HepG2 (cell line): ENCODE measurements at regions not wholly inside any gene's neighbourhood (a gene's known extent, or its start where the extent isn't known, plus 50 kb on each side); places are given as distances from the start of the nearest gene placed in this dataset.

Experiments
- DR1 ChIP-seq: sonication (generic); formaldehyde crosslinking; IDR thresholded peaks from 2 replicates; pipeline ENCODE4 v1.8.0; 2021; ENCODE audit warnings: mild to moderate bottlenecking, missing genetic modification reagents, inconsistent platforms
- FOSL2 ChIP-seq: sonication (generic); formaldehyde crosslinking; IDR thresholded peaks from 2 replicates; pipeline ENCODE4 v1.4.0; 2020; ENCODE audit warnings: missing genetic modification reagents
- GABPB1 ChIP-seq: IDR thresholded peaks from 2 replicates; pipeline ENCODE4 v1.6.1; 2016; ENCODE audit warnings: mild to moderate bottlenecking, missing genetic modification reagents, moderate library complexity, missing compliant biosample characterization
- HMG20B ChIP-seq: conservative IDR thresholded peaks from 2 replicates; pipeline ENCODE4 v1.6.1; 2016; ENCODE audit warnings: missing genetic modification reagents, missing compliant biosample characterization
- KDM3A ChIP-seq: IDR thresholded peaks from 2 replicates; pipeline ENCODE4 v1.6.1; 2018; ENCODE audit warnings: low read depth, missing compliant biosample characterization
- SP4 ChIP-seq: sonication (generic); formaldehyde crosslinking; IDR thresholded peaks from 2 replicates; pipeline ENCODE4 v1.8.1; 2023; ENCODE audit warnings: mild to moderate bottlenecking, missing genetic modification reagents
- TBX2 ChIP-seq: sonication (generic); formaldehyde crosslinking; IDR thresholded peaks from 2 replicates; pipeline ENCODE4 v1.5.0; 2020; ENCODE audit warnings: missing genetic modification reagents, mild to moderate bottlenecking, borderline replicate concordance
- THAP7 ChIP-seq: sonication (generic); formaldehyde crosslinking; IDR thresholded peaks from 2 replicates; pipeline ENCODE4 v1.8.1; 2023; ENCODE audit warnings: mild to moderate bottlenecking, missing genetic modification reagents
- ZBTB7A ChIP-seq: sonication (generic); formaldehyde crosslinking; IDR thresholded peaks from 2 replicates; pipeline ENCODE4 v1.8.0; 2022; ENCODE audit warnings: mild to moderate bottlenecking, missing genetic modification reagents
- ZFP91 ChIP-seq: sonication (generic); formaldehyde crosslinking; IDR thresholded peaks from 2 replicates; pipeline ENCODE4 v1.9.0; 2022; ENCODE audit warnings: missing genetic modification reagents, mild to moderate bottlenecking, borderline replicate concordance
- ZNF230 ChIP-seq: sonication (generic); formaldehyde crosslinking; IDR thresholded peaks from 2 replicates; pipeline ENCODE4 v1.4.0; 2020; ENCODE audit warnings: mild to moderate bottlenecking, missing genetic modification reagents
- ZNF317 ChIP-seq: sonication (generic); formaldehyde crosslinking; IDR thresholded peaks from 2 replicates; pipeline ENCODE4 v1.5.0; 2020; ENCODE audit warnings: mild to moderate bottlenecking, missing genetic modification reagents
- ZNF784 ChIP-seq: sonication (generic); formaldehyde crosslinking; IDR thresholded peaks from 2 replicates; pipeline ENCODE4 v1.5.1; 2020; ENCODE audit warnings: missing genetic modification reagents, mild to moderate bottlenecking, borderline replicate concordance
- ZNF792 ChIP-seq: IDR thresholded peaks from 2 replicates; pipeline ENCODE4 v1.6.1; 2016
- TF ChIP-seq, protein P1 (sequence below): sonication (generic); formaldehyde crosslinking; IDR thresholded peaks from 2 replicates; pipeline ENCODE4 v1.4.0; 2020; ENCODE audit warnings: missing genetic modification reagents
- TF ChIP-seq, protein P2 (sequence below): sonication (generic); formaldehyde crosslinking; IDR thresholded peaks from 2 replicates; pipeline ENCODE4 v1.4.0; 2020; ENCODE audit warnings: missing genetic modification reagents
- TF ChIP-seq, protein P3 (sequence below): sonication (generic); formaldehyde crosslinking; IDR thresholded peaks from 2 replicates; pipeline ENCODE4 v1.4.0; 2020; ENCODE audit warnings: missing genetic modification reagents

DNA sequence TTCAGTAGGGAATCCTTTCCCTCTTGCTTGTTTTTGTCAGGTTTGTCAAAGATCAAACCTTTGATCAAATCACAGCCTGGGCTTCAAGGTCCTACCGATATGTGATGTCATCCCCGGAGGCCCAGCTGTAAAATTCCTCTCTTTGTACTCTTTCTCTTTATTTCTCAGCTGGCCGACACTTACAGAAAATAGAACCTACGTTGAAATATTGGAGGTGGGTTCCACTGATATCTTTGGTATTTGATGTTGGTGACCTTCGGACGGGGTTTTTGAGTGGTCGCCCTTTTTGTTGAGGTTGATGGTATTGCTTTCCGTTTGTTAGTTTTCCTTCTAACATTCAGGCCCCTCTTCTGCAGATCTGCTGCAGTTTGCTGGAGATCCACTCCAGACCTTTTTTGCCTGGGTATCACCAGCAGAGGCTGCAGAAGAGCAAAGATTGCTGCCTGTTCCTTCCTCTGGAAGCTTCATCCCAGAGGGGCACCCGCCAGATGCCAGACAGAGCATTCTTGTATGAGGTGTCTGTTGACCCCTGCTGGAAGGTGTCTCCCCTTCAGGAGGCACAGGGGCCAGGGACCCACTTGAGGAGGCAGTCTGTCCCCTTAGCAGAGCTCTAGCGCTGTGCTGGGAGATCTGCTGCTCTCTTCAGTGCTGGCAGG is 316.3 kb downstream of the MAN2A1 start (continued):
- TF ChIP-seq, protein P1, sequence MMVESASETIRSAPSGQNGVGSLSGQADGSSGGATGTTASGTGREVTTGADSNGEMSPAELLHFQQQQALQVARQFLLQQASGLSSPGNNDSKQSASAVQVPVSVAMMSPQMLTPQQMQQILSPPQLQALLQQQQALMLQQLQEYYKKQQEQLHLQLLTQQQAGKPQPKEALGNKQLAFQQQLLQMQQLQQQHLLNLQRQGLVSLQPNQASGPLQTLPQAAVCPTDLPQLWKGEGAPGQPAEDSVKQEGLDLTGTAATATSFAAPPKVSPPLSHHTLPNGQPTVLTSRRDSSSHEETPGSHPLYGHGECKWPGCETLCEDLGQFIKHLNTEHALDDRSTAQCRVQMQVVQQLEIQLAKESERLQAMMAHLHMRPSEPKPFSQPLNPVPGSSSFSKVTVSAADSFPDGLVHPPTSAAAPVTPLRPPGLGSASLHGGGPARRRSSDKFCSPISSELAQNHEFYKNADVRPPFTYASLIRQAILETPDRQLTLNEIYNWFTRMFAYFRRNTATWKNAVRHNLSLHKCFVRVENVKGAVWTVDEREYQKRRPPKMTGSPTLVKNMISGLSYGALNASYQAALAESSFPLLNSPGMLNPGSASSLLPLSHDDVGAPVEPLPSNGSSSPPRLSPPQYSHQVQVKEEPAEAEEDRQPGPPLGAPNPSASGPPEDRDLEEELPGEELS (CRISPR knock-in tag): 0 out of 2 replicates have a peak, but pooled peaks have one; percentile 15
- TF ChIP-seq ZNF230 (CRISPR knock-in tag): 0 out of 2 replicates have a peak, but pooled peaks have one; percentile 50
- TF ChIP-seq ZNF784 (CRISPR knock-in tag): peak; percentile 56; the same call in 1 of the 2 replicates
- TF ChIP-seq, protein P2, sequence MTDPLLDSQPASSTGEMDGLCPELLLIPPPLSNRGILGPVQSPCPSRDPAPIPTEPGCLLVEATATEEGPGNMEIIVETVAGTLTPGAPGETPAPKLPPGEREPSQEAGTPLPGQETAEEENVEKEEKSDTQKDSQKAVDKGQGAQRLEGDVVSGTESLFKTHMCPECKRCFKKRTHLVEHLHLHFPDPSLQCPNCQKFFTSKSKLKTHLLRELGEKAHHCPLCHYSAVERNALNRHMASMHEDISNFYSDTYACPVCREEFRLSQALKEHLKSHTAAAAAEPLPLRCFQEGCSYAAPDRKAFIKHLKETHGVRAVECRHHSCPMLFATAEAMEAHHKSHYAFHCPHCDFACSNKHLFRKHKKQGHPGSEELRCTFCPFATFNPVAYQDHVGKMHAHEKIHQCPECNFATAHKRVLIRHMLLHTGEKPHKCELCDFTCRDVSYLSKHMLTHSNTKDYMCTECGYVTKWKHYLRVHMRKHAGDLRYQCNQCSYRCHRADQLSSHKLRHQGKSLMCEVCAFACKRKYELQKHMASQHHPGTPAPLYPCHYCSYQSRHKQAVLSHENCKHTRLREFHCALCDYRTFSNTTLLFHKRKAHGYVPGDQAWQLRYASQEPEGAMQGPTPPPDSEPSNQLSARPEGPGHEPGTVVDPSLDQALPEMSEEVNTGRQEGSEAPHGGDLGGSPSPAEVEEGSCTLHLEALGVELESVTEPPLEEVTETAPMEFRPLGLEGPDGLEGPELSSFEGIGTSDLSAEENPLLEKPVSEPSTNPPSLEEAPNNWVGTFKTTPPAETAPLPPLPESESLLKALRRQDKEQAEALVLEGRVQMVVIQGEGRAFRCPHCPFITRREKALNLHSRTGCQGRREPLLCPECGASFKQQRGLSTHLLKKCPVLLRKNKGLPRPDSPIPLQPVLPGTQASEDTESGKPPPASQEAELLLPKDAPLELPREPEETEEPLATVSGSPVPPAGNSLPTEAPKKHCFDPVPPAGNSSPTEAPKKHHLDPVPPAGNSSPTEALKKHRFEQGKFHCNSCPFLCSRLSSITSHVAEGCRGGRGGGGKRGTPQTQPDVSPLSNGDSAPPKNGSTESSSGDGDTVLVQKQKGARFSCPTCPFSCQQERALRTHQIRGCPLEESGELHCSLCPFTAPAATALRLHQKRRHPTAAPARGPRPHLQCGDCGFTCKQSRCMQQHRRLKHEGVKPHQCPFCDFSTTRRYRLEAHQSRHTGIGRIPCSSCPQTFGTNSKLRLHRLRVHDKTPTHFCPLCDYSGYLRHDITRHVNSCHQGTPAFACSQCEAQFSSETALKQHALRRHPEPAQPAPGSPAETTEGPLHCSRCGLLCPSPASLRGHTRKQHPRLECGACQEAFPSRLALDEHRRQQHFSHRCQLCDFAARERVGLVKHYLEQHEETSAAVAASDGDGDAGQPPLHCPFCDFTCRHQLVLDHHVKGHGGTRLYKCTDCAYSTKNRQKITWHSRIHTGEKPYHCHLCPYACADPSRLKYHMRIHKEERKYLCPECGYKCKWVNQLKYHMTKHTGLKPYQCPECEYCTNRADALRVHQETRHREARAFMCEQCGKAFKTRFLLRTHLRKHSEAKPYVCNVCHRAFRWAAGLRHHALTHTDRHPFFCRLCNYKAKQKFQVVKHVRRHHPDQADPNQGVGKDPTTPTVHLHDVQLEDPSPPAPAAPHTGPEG (CRISPR knock-in tag): peak; percentile 38; the same call in 1 of the 2 replicates
- TF ChIP-seq, protein P3, sequence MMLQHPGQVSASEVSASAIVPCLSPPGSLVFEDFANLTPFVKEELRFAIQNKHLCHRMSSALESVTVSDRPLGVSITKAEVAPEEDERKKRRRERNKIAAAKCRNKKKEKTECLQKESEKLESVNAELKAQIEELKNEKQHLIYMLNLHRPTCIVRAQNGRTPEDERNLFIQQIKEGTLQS: peak; percentile 68
- TF ChIP-seq THAP7: 0 out of 2 replicates have a peak, but pooled peaks have one; percentile 20
- 0 out of 2 replicates have a peak, but pooled peaks have one; percentile 34 for TF ChIP-seq ZNF317 (CRISPR knock-in tag)
- TF ChIP-seq DR1: peak; percentile 49; the same call in 1 of the 2 replicates
- peak; percentile 66; the same call in 1 of the 2 replicates for TF ChIP-seq SP4 (CRISPR knock-in tag)
- TF ChIP-seq TBX2 (CRISPR knock-in tag): peak; percentile 77
- TF ChIP-seq ZNF792: peak; percentile 52; the same call in 1 of the 2 replicates
- TF ChIP-seq GABPB1 (CRISPR knock-in tag): peak; percentile 21; the same call in 1 of the 2 replicates
- TF ChIP-seq FOSL2: peak; percentile 35
- TF ChIP-seq KDM3A (CRISPR knock-in tag): peak; percentile 35; the same call in 1 of the 2 replicates
- peak; percentile 64; the same call in 1 of the 2 replicates for TF ChIP-seq ZBTB7A
- TF ChIP-seq ZFP91 (CRISPR knock-in tag): peak; percentile 62; the same call in 1 of the 2 replicates
- peak; percentile 61; the same call in 1 of the 2 replicates for TF ChIP-seq HMG20B (CRISPR knock-in tag)
